22Rv1 (cell line): ENCODE measurements at regions not wholly inside any gene's neighbourhood (a gene's known extent, or its start where the extent isn't known, plus 50 kb on each side); places are given as distances from the start of the nearest gene placed in this dataset.

Experiments
- CTCF ChIP-seq: fragments of 450-650 bp; IDR thresholded peaks from 2 replicates; pipeline ENCODE4 v1.5.1; 2017; ENCODE audit warnings: mild to moderate bottlenecking
- ZFX ChIP-seq: fragments of 450-650 bp; IDR thresholded peaks from 2 replicates; pipeline ENCODE4 v1.6.1; 2017; ENCODE audit warnings: antibody characterized with exemption, borderline replicate concordance

GRCh38 chr13:29903543-29903942 is 53.1 kb upstream of the UBL3 start:
- no peak for TF ChIP-seq CTCF
- no peak for TF ChIP-seq ZFX
